H1 (cell line): ENCODE measurements at regions not wholly inside any gene's neighbourhood (a gene's known extent, or its start where the extent isn't known, plus 50 kb on each side); places are given as distances from the start of the nearest gene placed in this dataset.

Source experiments
- CTCF ChIA-PET: fragments of 300-600 bp; sonication (Branson Sonifier 250); formaldehyde crosslinking; loops from one replicate; lab custom pipeline; 2021; ENCODE audit not compliant: partially characterized antibody; lab: Charles Lee
- POLR2A ChIA-PET: fragments of 300-600 bp; sonication (Branson Sonifier 250); formaldehyde crosslinking; loops from one replicate; lab custom pipeline; 2021; ENCODE audit warnings: inconsistent platforms; ENCODE audit not compliant: partially characterized antibody; lab: Charles Lee
- DNase-seq, 2 experiments: peaks; one replicate each; pipeline versions ENCODE4 v3.0.0 to v3.0.0-alpha.2; 2010 to 2022; ENCODE audit warnings: low spot score in 2 of 2, low read depth in 1 of 2, mixed read lengths in 1 of 2
- FAIRE-seq: peaks from 2 replicates; lab custom pipeline; 2011; peaks lifted over from hg19 to GRCh38; lab: Jason Lieb, UNC
- H2AFZ ChIP-seq: 2 replicates; pipeline ENCODE4 v1.8.1; 2012; ENCODE audit warnings: low read length, inconsistent platforms
- H2AK5ac ChIP-seq: 2 replicates; pipeline ENCODE4 v1.6.1; 2013; ENCODE audit warnings: low read depth, low read length
- H2BK120ac ChIP-seq: replicated peaks from 2 replicates; pipeline ENCODE3; 2013; ENCODE audit warnings: low read depth, low read length, inconsistent platforms
- H2BK12ac ChIP-seq: 2 replicates; pipeline ENCODE4 v1.6.1; 2013; ENCODE audit warnings: low read depth, low read length
- H2BK15ac ChIP-seq: 2 replicates; pipeline ENCODE4 v1.6.1; 2013; ENCODE audit warnings: low read length
- H2BK20ac ChIP-seq: 2 replicates; pipeline ENCODE4 v1.6.1; 2013; ENCODE audit warnings: low read length
- H2BK5ac ChIP-seq: 2 replicates; pipeline ENCODE4 v1.6.1; 2013; ENCODE audit warnings: low read depth, low read length
- H3K14ac ChIP-seq: 2 replicates; pipeline ENCODE4 v1.6.1; 2013; ENCODE audit warnings: inconsistent platforms; ENCODE audit not compliant: insufficient read length
- H3K18ac ChIP-seq: 2 replicates; pipeline ENCODE4 v1.6.1; 2013; ENCODE audit warnings: low read length; ENCODE audit errors: extremely low read depth
- H3K23ac ChIP-seq: 2 replicates; pipeline ENCODE4 v1.6.1; 2013; ENCODE audit warnings: inconsistent platforms; ENCODE audit not compliant: insufficient read length
- H3K23me2 ChIP-seq: 2 replicates; pipeline ENCODE4 v1.6.1; 2013; ENCODE audit warnings: low read depth, low read length
- H3K27ac ChIP-seq: 2 replicates; pipeline ENCODE4 v1.6.1; 2011; ENCODE audit warnings: low read depth, low read length, inconsistent platforms
- H3K27me3 ChIP-seq, 4 experiments: replicated peaks in 1 of 4; 1 replicate in 1 of 4; 2 replicates in 3 of 4; pipeline versions ENCODE4 v1.6.1 to v1.8.1; 2011 to 2013; ENCODE audit warnings: low read length in 3 of 4, mild to moderate bottlenecking in 3 of 4, inconsistent platforms in 2 of 4, mixed read lengths in 2 of 4, moderate library complexity in 1 of 4; ENCODE audit not compliant: control insufficient read depth in 3 of 4, insufficient read depth in 3 of 4; ENCODE audit errors: extremely low read depth in 1 of 4
- H3K36me3 ChIP-seq, 4 experiments: 2 replicates each; pipeline versions ENCODE4 v1.6.1 to v1.8.1; 2011 to 2013; ENCODE audit warnings: mild to moderate bottlenecking in 4 of 4, low read length in 3 of 4, moderate library complexity in 2 of 4, control low read depth in 1 of 4, inconsistent platforms in 1 of 4; ENCODE audit not compliant: insufficient read depth in 4 of 4, control insufficient read depth in 2 of 4
- H3K4ac ChIP-seq: replicated peaks from 2 replicates; pipeline ENCODE3; 2013; ENCODE audit warnings: low read length, low read depth, mixed read lengths, inconsistent platforms; ENCODE audit not compliant: insufficient read length
- H3K4me1 ChIP-seq, 4 experiments: replicated peaks in 1 of 4; 1 replicate in 1 of 4; 2 replicates in 3 of 4; pipeline versions ENCODE4 v1.6.1 to v1.8.1; 2011 to 2013; ENCODE audit warnings: low read length in 3 of 4, inconsistent platforms in 2 of 4, mixed read lengths in 1 of 4; ENCODE audit not compliant: insufficient read depth in 4 of 4, control insufficient read depth in 3 of 4
- H3K4me2 ChIP-seq, 2 experiments: 2 replicates each; pipeline versions ENCODE4 v1.6.1 to v1.8.1; 2011 to 2013; ENCODE audit warnings: low read depth in 2 of 2, low read length in 2 of 2, control low read depth in 1 of 2, inconsistent platforms in 1 of 2, mild to moderate bottlenecking in 1 of 2; ENCODE audit not compliant: insufficient read depth in 1 of 2
- H3K4me3 ChIP-seq, 4 experiments: fragments of 200-600, 300-600 bp in 1 of 4; sonication (generic), shearing (Covaris generic), sonication (Bioruptor Twin) in 1 of 4; 2 replicates each; pipeline versions ENCODE4 v1.5.1 to v1.8.1; 2011 to 2016; ENCODE audit warnings: low read length in 4 of 4, low read depth in 3 of 4, control low read depth in 2 of 4, inconsistent platforms in 2 of 4, mild to moderate bottlenecking in 2 of 4, mixed read lengths in 1 of 4, moderate library complexity in 1 of 4; ENCODE audit not compliant: insufficient read depth in 2 of 4; ENCODE audit errors: extremely low read depth in 1 of 4
- H3K56ac ChIP-seq: replicated peaks from 2 replicates; pipeline ENCODE3; 2013; ENCODE audit warnings: low read depth, mild to moderate bottlenecking, mixed read lengths, low read length, inconsistent platforms; ENCODE audit not compliant: insufficient read length
- H3K79me1 ChIP-seq: 2 replicates; pipeline ENCODE4 v1.6.1; 2013; ENCODE audit warnings: low read depth, low read length, control low read depth
- H3K79me2 ChIP-seq, 2 experiments: 2 replicates each; pipeline versions ENCODE4 v1.6.1 to v1.8.1; 2012 to 2013; ENCODE audit warnings: low read length in 2 of 2, mild to moderate bottlenecking in 2 of 2, inconsistent platforms in 1 of 2; ENCODE audit not compliant: insufficient read depth in 2 of 2, control insufficient read depth in 1 of 2
- H3K9ac ChIP-seq, 4 experiments: replicated peaks in 1 of 4; 1 replicate in 1 of 4; 2 replicates in 3 of 4; pipeline versions ENCODE4 v1.6.1 to v1.8.1; 2011 to 2013; ENCODE audit warnings: low read depth in 3 of 4, low read length in 3 of 4, control low read depth in 2 of 4, mild to moderate bottlenecking in 2 of 4, moderate library complexity in 2 of 4, inconsistent platforms in 1 of 4; ENCODE audit errors: extremely low read depth in 1 of 4
- H3K9me3 ChIP-seq, 2 experiments: 2 replicates each; pipeline versions ENCODE4 v1.6.1 to v1.8.1; 2012 to 2013; ENCODE audit warnings: mild to moderate bottlenecking in 2 of 2, moderate library complexity in 2 of 2, control low read depth in 1 of 2, inconsistent platforms in 1 of 2, low read depth in 1 of 2, low read length in 1 of 2, mixed read lengths in 1 of 2; ENCODE audit not compliant: insufficient read depth in 2 of 2
- H4K20me1 ChIP-seq, 2 experiments: replicated peaks in 1 of 2; 2 replicates each; pipeline versions ENCODE3 to v1.8.1; 2011 to 2013; ENCODE audit warnings: inconsistent platforms in 2 of 2, low read length in 2 of 2, mild to moderate bottlenecking in 1 of 2; ENCODE audit not compliant: insufficient read depth in 2 of 2, control insufficient read depth in 1 of 2
- H4K5ac ChIP-seq: 2 replicates; pipeline ENCODE4 v1.6.1; 2013; ENCODE audit warnings: low read length, low read depth, mixed read lengths, inconsistent platforms; ENCODE audit not compliant: insufficient read length
- H4K8ac ChIP-seq: 2 replicates; pipeline ENCODE4 v1.8.0; 2013; ENCODE audit warnings: mild to moderate bottlenecking, moderate library complexity, low read length, inconsistent platforms; ENCODE audit not compliant: insufficient read depth; ENCODE audit errors: extremely low read depth
- H4K91ac ChIP-seq: replicated peaks from 2 replicates; pipeline ENCODE3; 2013; ENCODE audit warnings: low read length, mixed read lengths, inconsistent platforms; ENCODE audit not compliant: insufficient read length
- ASH2L ChIP-seq: fragments of 200-600, 300-600 bp; sonication (generic); IDR thresholded peaks from one replicate; pipeline ENCODE4 v1.7.1; 2017; ENCODE audit warnings: low read length
- BRCA1 ChIP-seq: IDR thresholded peaks from 2 replicates; pipeline ENCODE4 v1.6.1; 2012; ENCODE audit warnings: low read depth, low read length, improper control_type of control experiment
- CEBPB ChIP-seq: IDR thresholded peaks from 2 replicates; pipeline ENCODE4 v1.6.1; 2012; ENCODE audit warnings: low read depth, low read length
- CHD2 ChIP-seq: IDR thresholded peaks from 2 replicates; pipeline ENCODE4 v1.6.1; 2012; ENCODE audit warnings: low read length, improper control_type of control experiment
- CTBP2 ChIP-seq: IDR thresholded peaks from 2 replicates; pipeline ENCODE4 v1.7.0; 2011; ENCODE audit warnings: borderline replicate concordance, mild to moderate bottlenecking, moderate library complexity, mixed read lengths, low read length; ENCODE audit not compliant: insufficient read depth, insufficient read length
- GABPA ChIP-seq: IDR thresholded peaks from 2 replicates; pipeline ENCODE4 v1.6.1; 2011; ENCODE audit warnings: mild to moderate bottlenecking, low read length, moderate library complexity, borderline replicate concordance; ENCODE audit not compliant: insufficient read depth
- GTF2F1 ChIP-seq: IDR thresholded peaks from 2 replicates; pipeline ENCODE4 v1.6.1; 2012; ENCODE audit warnings: low read depth, low read length, improper control_type of control experiment, borderline replicate concordance
- NANOG ChIP-seq: IDR thresholded peaks from 2 replicates; pipeline ENCODE4 v1.6.1; 2011; ENCODE audit warnings: low read length, low read depth, mild to moderate bottlenecking, inconsistent platforms; ENCODE audit not compliant: insufficient read depth, poor library complexity, severe bottlenecking
- POLR2A ChIP-seq, 2 experiments: IDR thresholded peaks; 1 replicate in 1 of 2; 2 replicates in 1 of 2; pipeline ENCODE4 v1.6.1; 2011; ENCODE audit warnings: low read depth in 2 of 2, low read length in 2 of 2, mild to moderate bottlenecking in 2 of 2; ENCODE audit errors: control extremely low read depth in 1 of 2
- RFX5 ChIP-seq: IDR thresholded peaks from 2 replicates; pipeline ENCODE4 v1.6.1; 2011; ENCODE audit warnings: low read depth, low read length, improper control_type of control experiment, borderline replicate concordance
- RNF2 ChIP-seq: fragments of 200-900, 300-1000 bp; sonication (generic); IDR thresholded peaks from 2 replicates; pipeline ENCODE4 v1.7.1; 2016; ENCODE audit warnings: borderline replicate concordance, low read depth, mild to moderate bottlenecking, antibody characterized with exemption, low read length; ENCODE audit not compliant: poor library complexity, severe bottlenecking; ENCODE audit errors: missing control alignments
- SRF ChIP-seq: IDR thresholded peaks from 2 replicates; pipeline ENCODE4 v1.6.1; 2011; ENCODE audit warnings: mild to moderate bottlenecking, low read depth, low read length, moderate library complexity
- WGBS, 2 experiments: shearing (Covaris generic) in 1 of 2; methylation state at CpG; one replicate each; pipeline versions ENCODE4 v1.1.6 to v1.1.7; 2013 to 2015; ENCODE audit warnings: low lambda C conversion rate in 2 of 2, mixed read lengths in 2 of 2, inconsistent platforms in 1 of 2, low coverage in 1 of 2, missing lambda C conversion rate in 1 of 2; ENCODE audit not compliant: insufficient replicate concordance in 2 of 2, insufficient coverage in 1 of 2, insufficient read length in 1 of 2; ENCODE audit errors: extremely low coverage in 1 of 2, missing lambda C conversion rate in 1 of 2; 5-methylcytosine and 5-hydroxymethylcytosine counted together

- H4K5ac ChIP-seq, result no peak overlapping the region
- DNase-seq, result no peak
- CTCF ChIA-PET, result interaction anchor here (0.9 to 2.1 kb wide), 5 partner anchors 24 to 168 kb away, joined by 3 to 8 read pairs (median 4); no protein-coding TSS in a partner anchor
- no peak overlapping the region for H3K9ac ChIP-seq
- H3K36me3 ChIP-seq, result no peaks in the 10 kb centered on the region
- H2BK15ac ChIP-seq, result no peak overlapping the region
- 96% methylated on average over 14 of the region's 14 CpGs; no CpG with 5 or more reads in 1 of the 2 experiments for WGBS, 2 experiments
- FAIRE-seq, result no peak
- no peak overlapping the region for H2BK20ac ChIP-seq
- H3K18ac ChIP-seq, result no peak overlapping the region
- no peak overlapping the region for H3K23ac ChIP-seq
- no peaks in the 10 kb centered on the region for H3K79me2 ChIP-seq
- H2BK12ac ChIP-seq, result no peak overlapping the region
- H3K4me3 ChIP-seq, result no peak overlapping the region
- no peak overlapping the region for H4K8ac ChIP-seq
- no peaks in the 10 kb centered on the region for H3K23me2 ChIP-seq
- no peak overlapping the region for H3K56ac ChIP-seq
- no peaks in the 10 kb centered on the region for H3K9me3 ChIP-seq
- peaks cover 0 to 5% (median 0%) of the 10 kb centered on the region in 4 experiments; a peak in 3 of 7 replicates for H3K4me1 ChIP-seq
- no peak overlapping the region for H2AK5ac ChIP-seq
- H2BK120ac ChIP-seq, result no peak overlapping the region
- no peaks in the 10 kb centered on the region for H3K79me1 ChIP-seq
- no peak overlapping the region for H3K14ac ChIP-seq
- H4K20me1 ChIP-seq, result no peaks in the 10 kb centered on the region
- no peak overlapping the region for H3K4me2 ChIP-seq
- no peak overlapping the region for H2BK5ac ChIP-seq
- H3K4ac ChIP-seq, result no peak overlapping the region
- H3K27me3 ChIP-seq, result no peaks in the 10 kb centered on the region
- POLR2A ChIA-PET, result no interaction called here
- no peak overlapping the region for H3K27ac ChIP-seq
- no peak overlapping the region for H4K91ac ChIP-seq
- H2AFZ ChIP-seq, result no peak overlapping the region
- TF ChIP-seq GABPA (no peak), RFX5 (no peak), ASH2L (no peak), BRCA1 (no peak), CHD2 (no peak), CEBPB (no peak), NANOG (no peak), CTBP2 (no peak), RNF2 (no peak), SRF (no peak), POLR2A (IDR thresholded peaks at IDR 0.05; ENCODE audit: control extremely low read depth in 1 of 2, low read depth in 2 of 2, low read length in 2 of 2) (no peak), GTF2F1 (no peak)
These were observed 895.9 kb downstream of the TRIML1 start for GRCh38 chr4:189035091-189035490.
